HG03025 (cell line): ENCODE measurements at regions not wholly inside any gene's neighbourhood (a gene's known extent, or its start where the extent isn't known, plus 50 kb on each side); places are given as distances from the start of the nearest gene placed in this dataset.
"Not testable (repeated sequence)": the region's sequence is repeated elsewhere in the genome, so short reads cannot be mapped to it uniquely, and the experiment has no call there.

Experiments
- ATAC-seq: cut with Tn5 transposase; IDR thresholded peaks from one replicate; pipeline ENCODE4 v1.9.1; 2021; ENCODE audit warnings: mild to moderate bottlenecking, moderate library complexity; ENCODE audit not compliant: unreplicated experiment, low FRiP score

DNA sequence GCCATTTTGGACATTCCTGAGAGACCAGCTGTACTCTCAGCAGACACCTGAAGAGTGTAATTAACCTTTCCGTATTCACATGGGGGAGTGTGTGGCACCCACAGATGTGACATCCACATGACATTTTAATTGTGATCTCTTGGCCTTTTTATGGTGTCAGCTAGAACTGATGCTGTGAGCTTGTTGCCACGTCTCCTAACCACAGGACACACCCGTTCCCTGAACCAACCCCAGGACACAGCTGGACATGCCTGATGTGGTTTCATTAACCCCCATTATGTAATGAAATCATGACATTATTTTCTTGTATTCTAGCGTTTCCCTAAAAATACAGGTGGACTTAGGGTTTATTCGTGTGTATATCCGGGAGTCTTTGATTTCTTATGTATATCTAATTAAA lies 1036.1 kb downstream of the TMEM121 start:
- no peak for ATAC-seq

DNA sequence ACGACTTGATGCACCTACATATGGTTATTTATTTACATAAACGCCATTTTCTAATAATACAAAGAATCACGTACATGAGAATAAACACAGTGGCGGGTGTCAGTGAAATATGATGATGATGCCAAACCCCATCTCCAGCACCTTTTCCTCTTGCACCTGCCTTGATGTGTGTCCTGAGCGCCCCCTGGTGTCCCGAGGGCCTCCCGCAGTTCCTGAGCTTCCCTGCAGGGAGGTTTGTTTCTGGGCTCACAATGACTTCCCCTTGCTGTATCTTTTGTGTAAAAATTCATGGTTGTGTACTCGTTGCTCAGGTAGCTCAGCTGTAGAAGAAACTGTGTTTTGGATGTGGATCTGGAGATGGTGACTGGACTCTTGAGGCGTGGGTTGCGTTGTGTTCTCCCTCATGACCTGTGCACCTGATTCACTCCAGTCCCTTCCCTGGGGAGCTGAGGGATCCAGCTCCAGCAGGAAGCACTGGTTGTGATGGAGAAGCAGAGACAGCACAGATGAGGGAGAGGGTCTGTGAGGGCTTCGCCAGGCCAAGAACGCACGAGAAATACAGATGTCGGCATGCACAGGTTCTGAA lies 1037.8 kb downstream of the TMEM121 start:
- ATAC-seq = no peak

DNA sequence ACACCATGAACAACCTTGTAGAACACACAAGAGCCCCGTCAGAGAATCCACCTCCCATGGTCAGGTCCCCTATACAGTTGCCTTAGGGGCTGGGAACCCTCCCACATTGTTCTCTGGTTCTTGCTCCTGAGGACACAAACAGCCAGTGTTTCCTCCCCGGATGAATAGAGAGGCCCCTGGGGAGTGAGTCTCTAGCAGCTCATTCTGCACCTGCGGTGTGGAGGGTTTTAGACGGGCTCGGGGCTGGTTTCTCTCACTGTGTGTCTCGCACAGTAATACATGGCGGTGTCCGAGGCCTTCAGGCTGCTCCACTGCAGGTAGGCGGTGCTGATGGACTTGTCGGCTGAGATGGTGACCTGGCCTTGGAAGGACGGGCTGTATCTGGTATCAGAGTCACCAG lies 1052.1 kb downstream of the TMEM121 start:
- no peak for ATAC-seq

DNA sequence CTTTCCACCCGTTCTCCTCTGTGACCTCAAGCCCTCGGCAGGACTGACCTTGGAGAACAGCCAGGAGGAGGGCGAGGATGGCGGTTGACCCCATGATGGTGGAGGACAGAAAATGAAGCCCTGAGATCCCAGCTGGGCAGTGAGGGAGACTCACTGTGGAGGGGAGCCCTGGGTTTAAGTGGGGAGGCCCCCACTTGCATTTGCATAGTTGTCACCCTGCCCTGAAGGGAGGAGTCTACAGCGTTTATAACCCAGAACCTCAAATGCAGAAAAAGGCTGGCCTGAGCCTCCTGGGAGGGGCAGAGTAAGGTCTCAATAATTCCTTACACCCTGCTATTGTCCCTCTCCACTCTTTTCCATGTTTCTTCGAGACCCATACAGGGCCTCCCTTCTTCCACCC lies 1052.7 kb downstream of the TMEM121 start:
- ATAC-seq = no peak

DNA sequence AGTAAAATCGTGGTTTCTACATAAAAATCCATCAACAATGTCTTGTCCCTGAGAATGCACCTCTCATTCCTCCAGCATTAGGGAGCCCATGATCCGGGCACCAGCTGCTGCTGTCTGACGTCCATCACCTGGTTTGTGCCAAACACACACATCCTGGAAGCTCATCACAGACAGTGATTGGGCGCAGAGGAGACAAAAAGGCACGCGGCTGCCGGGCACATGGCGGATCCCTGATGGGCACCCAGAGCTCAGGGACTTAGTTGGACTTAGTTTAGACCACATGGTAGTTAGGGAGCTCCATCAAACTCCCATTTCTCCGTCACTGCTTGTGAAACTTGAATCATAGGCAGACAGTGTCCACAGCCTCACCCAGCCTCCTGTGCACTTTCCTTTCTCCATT lies 1059.3 kb downstream of the TMEM121 start:
- no peak for ATAC-seq

DNA sequence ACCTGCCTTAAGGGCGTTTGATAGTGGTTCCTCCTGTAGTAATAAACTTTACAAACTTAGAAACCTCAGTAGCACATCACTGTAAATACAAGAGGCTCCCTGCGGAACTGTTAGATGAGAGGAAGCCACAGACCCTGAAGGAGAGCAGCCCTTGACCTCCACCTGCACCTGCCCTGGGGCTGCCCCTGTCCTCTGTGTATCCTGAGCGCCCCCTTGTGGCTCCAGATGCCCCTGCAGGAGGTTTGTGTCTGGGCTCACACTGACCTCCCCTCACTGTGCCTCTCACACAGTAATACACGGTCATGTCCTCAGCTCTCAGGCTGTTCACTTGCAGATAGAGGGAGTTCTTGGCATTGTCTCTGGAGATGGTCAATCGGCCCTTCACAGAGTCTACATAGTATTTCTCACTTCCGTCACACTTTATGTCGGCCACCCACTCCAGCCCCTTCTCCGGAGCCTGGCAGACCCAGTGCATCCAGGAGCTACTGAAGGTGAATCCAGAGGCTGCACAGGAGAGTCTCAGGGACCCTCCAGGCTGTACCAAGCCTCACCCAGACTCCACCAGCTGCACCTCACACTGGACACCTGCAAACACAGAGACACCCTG lies 1059.8 kb downstream of the TMEM121 start:
- ATAC-seq = no peak

DNA sequence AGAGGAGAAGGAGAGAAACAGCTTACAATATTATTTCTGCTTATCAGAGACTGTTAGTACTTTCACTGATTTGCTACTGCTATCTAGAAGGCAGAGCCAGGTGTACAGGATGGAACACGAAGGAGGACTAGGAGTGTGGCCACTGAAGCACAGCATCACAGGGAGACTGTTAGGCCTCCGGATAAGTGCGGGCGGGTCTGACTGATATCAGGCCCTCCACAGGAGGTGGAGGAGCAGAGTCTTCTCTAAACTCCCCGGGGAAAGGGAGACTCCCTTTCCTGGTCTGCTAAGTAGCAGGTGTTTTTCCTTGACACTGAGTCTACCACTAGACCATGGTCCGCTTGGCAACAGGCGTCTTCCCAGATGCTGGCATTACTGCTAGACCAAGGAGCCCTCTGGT lies 1065.2 kb downstream of the TMEM121 start:
- ATAC-seq = not testable (repeated sequence)

DNA sequence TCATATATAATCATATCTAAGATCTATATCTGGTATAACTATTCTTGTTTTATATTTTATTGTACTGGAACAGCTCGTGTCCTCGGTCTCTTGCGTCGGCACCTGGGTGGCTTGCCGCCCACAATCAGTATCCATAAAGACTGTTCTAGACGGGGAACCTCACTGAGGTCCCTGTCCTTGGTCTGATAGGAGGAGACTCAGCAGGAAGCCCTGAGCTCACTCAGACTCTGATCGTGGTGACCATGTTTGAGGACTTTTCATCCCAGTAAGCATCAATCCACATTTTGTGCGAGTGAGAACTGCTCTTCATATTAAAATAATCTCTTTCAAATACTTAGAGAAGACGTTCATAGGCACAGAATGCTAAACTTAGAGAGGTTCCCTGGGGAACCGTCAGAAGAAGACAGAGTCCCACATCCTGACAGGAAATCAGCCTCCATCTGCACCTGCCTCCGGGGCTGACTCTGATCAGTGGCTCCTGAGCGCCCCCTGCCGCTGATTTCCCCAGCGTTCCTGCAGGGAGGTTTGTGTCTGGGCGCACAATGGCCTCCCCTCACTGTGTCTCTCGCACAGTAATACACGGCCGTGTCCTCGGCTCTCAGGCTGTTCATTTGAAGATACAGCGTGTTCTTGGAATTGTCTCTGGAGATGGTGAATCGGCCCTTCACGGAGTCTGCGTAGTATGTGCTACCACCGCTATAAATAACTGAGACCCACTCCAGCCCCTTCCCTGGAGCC lies 1065.9 kb downstream of the TMEM121 start:
- ATAC-seq = not testable (repeated sequence)

DNA sequence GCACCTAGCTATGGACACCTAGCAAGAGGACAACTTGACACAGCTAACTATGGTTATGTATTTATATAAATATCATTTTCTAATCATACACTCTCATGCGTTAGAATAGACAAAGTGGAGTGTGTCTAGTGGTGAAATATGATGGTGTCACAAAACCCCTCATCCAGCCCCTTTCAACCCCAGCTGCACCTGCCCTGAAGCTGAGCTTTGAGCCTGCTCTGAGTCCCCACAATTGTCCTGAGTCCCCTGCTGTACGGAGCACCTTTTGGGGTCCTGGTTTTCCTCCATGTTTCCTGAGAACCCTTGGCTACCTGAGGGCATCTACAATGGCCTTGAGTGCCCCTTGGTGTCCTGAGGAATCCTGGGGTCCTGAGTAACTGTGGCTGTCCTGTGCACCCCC lies 1072.8 kb downstream of the TMEM121 start:
- no peak for ATAC-seq

DNA sequence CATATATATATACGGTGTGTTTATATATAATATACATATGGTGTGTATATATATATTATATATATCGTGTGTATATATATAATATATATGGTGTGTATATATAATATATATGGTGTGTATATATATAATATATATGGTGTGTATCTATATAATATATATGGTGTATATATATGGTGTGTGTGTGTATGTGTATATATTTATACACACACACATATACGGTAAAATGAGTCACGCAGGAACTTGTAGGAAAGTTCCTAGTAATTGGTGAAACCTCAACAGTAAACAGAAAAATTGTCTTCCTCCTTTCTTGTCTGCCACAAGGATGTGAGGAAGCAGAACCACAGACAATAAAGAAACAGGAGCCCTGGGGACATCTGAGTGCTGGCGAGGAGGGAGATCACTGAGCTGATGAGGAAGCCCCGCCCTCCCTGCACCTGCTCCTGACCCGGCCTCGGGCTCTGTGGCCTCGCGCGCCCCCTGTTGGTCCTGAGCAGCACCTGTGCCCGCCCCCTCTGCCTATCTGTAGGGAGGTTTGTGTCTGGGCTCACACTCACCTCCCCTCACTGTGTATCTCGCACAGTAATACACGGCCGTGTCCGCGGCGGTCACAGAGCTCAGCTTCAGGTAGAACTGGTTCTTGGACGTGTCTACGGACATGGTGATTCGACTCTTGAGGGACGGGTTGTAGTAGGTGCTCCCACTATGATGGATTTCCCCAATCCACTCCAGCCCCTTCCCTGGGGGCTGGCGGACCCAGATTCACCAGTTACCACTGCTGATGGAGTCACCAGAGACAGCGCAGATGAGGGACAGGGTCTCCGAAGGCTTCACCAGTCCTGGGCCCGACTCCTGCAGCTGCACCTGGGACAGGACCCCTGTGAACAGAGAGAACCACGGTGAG lies 1079.4 kb downstream of the TMEM121 start:
- ATAC-seq = no peak

DNA sequence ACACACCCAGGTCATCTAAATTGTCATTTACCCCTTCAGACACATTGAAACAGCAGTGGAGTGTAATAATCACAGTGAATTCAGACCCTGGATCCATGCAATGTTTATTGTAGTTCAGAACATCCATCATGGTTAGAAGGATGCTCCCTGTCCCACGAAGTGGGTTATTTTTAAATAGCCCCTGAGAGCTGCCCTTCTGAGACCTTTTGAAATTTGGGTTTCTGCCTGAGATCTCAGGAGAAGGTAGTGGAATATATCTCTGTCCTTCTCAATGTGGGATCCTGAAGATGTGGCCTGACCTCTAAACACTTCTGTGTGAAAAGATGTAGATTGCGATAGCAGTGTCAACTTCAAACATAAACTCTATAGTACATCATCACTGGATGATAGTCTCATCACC lies 1080.6 kb downstream of the TMEM121 start:
- ATAC-seq = no peak

DNA sequence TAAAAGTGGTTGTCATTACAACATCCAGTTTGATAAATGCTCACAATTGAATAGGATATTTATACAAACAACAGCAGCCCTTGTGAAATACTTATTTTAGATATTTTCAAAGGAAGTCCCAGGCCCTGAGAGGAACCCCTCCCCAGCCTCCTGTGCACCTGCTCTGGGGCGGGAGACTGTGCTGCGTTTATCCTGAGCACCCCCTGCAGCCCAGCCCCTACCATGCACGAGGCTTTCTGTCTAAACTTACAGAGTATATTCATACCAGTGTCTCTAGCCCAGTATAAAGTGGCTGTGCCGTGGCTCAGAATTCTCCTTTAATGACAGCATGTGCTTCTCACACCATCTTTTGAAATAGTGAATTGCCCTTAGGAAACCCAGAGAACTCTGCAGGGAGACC lies 1084.3 kb downstream of the TMEM121 start:
- no peak for ATAC-seq

DNA sequence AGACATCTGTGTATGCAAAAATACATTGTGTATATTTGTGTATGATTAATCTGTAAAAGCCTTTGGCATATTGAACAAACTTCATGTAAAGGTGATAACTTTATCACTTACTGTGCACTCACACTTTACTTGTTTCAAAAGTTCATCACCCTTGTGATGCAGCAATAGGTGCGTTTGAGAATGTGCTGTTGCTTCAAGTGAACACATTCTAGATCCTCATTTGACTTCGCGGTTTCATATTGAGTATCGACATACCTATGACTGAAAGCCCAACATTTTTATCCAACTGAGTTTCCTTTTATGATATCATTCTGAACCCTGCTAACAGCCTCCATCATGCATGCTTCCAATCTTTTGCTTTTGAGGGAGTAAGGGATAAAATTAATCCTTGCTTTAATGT lies 1086.9 kb downstream of the TMEM121 start:
- no peak for ATAC-seq

DNA sequence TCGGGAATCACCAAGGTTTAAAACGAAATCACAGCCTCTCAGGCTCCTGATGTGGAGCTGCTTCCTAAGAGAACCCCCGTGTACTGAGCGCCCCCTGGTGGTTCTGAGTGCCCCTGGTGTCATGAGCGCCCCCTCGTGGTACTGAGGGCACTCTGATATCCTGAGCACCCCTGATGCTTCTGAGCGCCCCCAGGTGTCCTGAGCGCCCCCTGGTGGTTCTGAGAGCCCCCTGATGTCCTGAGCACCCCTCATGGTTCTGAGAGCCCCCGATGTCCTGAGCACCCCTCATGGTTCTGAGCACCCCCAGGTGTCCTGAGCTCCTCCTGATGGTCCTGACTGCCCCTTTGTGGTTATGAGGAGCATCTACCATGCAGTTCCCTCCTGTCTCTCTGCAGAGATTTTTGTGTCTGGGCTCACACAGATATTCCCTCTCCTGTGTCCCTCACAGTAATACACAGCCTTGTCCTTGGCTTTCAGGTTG lies 1092.1 kb downstream of the TMEM121 start:
- not testable (repeated sequence) for ATAC-seq

DNA sequence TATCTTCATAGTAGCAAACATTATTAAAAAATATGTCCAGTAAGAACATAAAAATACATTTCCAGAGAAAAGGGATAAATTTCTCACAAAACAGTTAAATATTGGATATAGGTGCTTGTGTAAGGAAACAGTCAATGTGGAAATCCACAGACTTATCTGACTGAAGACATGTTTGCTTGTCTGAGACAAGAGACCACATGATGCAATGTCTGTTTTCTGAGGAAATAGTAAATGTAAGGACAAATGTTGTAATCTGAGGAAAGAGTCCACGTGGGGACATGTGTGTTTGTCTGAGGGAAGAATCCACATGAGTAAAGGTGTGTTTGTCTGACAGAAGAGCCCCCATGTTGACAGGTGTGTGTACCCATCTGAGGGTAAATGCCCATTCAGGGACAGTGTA lies 1093.2 kb downstream of the TMEM121 start:
- ATAC-seq = no peak

DNA sequence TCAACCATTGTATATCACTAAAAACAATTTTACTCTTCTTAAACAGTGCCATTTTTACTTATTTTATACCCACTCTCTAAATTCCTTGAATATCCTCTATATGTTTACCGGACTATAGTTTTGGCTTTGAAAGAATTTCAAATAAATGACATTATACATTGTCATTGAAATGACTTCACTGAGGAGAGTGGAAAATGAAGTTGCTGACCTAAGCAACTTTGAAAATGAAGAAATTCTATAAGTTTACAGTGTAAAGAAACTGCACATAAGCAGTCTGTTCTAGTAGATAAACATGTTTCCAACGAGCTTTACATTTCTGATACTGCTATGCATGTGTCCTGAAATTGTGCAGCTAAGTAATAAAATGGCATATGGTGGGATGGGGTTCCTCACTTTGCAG lies 1094.0 kb downstream of the TMEM121 start:
- ATAC-seq = no peak

DNA sequence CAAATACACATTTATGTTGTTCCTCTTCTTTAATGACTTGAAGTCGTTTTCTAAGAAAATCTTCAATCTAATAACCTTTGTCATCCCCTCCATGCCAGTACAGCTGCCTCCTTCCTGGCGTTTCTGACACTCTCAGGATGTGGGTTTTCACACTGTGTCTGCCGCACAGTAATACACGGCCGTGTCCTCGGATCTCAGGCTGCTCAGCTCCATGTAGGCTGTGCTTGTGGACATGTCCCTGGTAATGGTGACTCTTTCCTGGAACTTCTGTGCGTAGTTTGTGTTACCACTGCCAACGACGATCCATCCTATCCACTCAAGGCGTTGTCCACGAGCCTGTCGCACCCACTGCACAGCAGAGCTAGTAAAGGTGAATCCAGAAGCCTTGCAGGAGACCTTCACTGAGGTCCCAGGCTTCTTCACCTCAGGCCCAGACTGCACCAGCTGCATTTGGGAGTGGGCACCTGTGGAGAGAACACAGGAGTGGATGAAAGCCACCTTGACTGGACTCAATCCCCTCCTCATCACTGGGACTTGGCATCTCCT lies 1095.9 kb downstream of the TMEM121 start:
- ATAC-seq = no peak

DNA sequence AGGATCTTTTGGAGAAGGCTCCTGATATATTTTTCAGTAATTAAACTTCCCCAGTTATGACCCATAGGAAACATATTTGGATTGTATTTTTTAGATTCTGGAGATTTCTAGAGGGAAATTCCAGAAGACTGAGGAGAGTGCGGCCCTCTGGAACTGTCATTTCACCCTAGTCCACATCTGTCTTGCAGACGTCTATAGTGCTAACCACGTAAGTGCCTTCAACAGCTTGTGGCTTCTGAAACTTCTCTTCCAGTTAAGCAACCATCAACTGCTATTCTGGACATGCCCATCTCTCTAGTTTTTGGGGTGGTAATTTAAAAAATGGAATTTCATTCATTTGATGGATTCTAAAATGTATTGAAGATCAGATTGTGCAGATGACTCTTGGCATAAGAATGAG lies 1098.8 kb downstream of the TMEM121 start:
- ATAC-seq = no peak

DNA sequence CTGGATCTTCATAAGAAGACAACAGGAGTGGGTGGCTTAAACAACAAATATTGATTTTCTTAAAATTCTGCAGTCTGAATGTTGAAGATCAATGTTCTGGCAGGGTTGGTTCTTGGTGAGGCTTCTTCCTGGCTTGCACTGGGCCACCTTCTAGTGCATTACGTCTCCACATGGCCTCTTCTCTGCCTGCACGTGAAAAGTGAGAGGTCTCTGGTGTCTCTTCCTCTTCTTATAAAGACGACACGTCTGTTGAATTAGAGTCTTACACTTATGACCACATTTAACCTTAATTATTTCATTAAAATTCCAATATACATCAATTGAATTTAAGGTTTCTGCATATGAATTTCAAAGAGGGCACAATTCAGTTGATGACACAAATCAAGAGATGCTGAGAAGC lies 1100.1 kb downstream of the TMEM121 start:
- ATAC-seq = not testable (repeated sequence)

DNA sequence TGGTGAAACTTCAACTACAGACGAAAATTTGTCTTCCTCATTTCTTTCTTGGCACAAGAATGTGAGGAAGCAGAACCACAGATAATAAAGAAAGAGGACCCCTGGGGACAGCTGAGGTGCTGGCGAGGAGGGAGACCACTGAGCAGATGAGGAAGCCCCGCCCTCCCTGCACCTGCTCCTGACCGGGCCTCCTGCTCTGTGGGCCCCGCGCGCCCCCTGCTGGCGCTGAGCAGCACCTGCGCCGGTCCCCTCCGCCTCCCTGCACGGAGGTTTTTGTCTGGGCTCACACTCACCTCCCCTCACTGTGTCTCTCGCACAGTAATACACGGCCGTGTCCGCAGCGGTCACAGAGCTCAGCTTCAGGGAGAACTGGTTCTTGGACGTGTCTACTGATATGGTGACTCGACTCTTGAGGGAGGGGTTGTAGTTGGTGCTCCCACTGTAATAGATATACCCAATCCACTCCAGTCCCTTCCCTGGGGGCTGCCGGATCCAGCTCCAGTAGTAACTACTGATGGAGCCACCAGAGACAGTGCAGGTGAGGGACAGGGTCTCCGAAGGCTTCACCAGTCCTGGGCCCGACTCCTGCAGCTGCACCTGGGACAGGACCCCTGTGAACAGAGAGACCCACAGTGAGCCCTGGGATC lies 1100.7 kb downstream of the TMEM121 start:
- not testable (repeated sequence) for ATAC-seq
